A673 (cell line): ENCODE measurements at regions not wholly inside any gene's neighbourhood (a gene's known extent, or its start where the extent isn't known, plus 50 kb on each side); places are given as distances from the start of the nearest gene placed in this dataset.

Experiments
- BruUV-seq: library from RNA; stranded (reverse); fragments of 400-500 nt; replicated peaks from 2 replicates; lab custom pipeline; 2021; lab: Mats Ljungman, UMichigan
- CTCF ChIA-PET: fragments of 300-600 bp; sonication (Branson Sonifier 250); formaldehyde crosslinking; loops from one replicate; lab custom pipeline; 2022; ENCODE audit warnings: antibody characterized with exemption; lab: Charles Lee
- POLR2A ChIA-PET: fragments of 300-600 bp; sonication (Branson Sonifier 250); formaldehyde crosslinking; loops from one replicate; lab custom pipeline; 2022; ENCODE audit warnings: antibody characterized with exemption; ENCODE audit not compliant: low non-redundant PET; lab: Charles Lee
- DNase-seq: peaks from one replicate; pipeline ENCODE4 v3.0.0-alpha.2; 2015; ENCODE audit warnings: low spot score
- H3K27ac ChIP-seq: fragments of 200-600 bp; sonication (generic); 2 replicates; pipeline ENCODE4 v1.5.1; 2016; ENCODE audit warnings: mixed run types, low read depth, mild to moderate bottlenecking, mixed read lengths, antibody characterized with exemption, low read length; ENCODE audit not compliant: poor library complexity, severe bottlenecking
- H3K27me3 ChIP-seq: fragments of 200-600 bp; sonication (generic); replicated peaks from 2 replicates; pipeline ENCODE4 v1.6.1; 2017; ENCODE audit warnings: mixed run types, low read depth, mild to moderate bottlenecking, mixed read lengths, antibody characterized with exemption, low read length; ENCODE audit not compliant: insufficient read depth, poor library complexity
- H3K36me3 ChIP-seq: fragments of 200-600 bp; sonication (generic); 2 replicates; pipeline ENCODE4 v1.6.1; 2016; ENCODE audit warnings: mixed run types, mild to moderate bottlenecking, mixed read lengths, antibody characterized with exemption, low read length; ENCODE audit not compliant: insufficient read depth, poor library complexity, severe bottlenecking
- H3K4me1 ChIP-seq: fragments of 200-600 bp; sonication (generic); 2 replicates; pipeline ENCODE4 v1.6.1; 2017; ENCODE audit warnings: mixed run types, mild to moderate bottlenecking, mixed read lengths, antibody characterized with exemption, low read length; ENCODE audit not compliant: insufficient read depth, poor library complexity, severe bottlenecking
- H3K4me3 ChIP-seq: fragments of 200-600 bp; sonication (generic); 2 replicates; pipeline ENCODE4 v1.5.1; 2016; ENCODE audit warnings: low read depth, mixed run types, mild to moderate bottlenecking, mixed read lengths, low read length; ENCODE audit not compliant: poor library complexity, severe bottlenecking
- H3K9me3 ChIP-seq: fragments of 200-600 bp; sonication (generic); 2 replicates; pipeline ENCODE4 v1.6.1; 2016; ENCODE audit warnings: mixed run types, low read depth, mild to moderate bottlenecking, mixed read lengths, antibody characterized with exemption, low read length; ENCODE audit not compliant: poor library complexity, severe bottlenecking
- EZH2 ChIP-seq: fragments of 200-600 bp; sonication (generic); IDR thresholded peaks from 2 replicates; pipeline ENCODE4 v1.6.1; 2017; ENCODE audit warnings: borderline replicate concordance, low read depth, mild to moderate bottlenecking, mixed read lengths, antibody characterized with exemption, low read length; ENCODE audit not compliant: poor library complexity, severe bottlenecking
- intact Hi-C: fragments of 100-400 bp; cut with micrococcal nuclease; formaldehyde crosslinking; loops from one replicate; pipeline ENCODE4 v1.10.0; 2022; ENCODE audit not compliant: unreplicated experiment
- TF ChIP-seq, protein P1 (sequence below): fragments of 300-800, 200-600 bp; sonication (generic); conservative IDR thresholded peaks from 2 replicates; pipeline ENCODE4 v1.5.1; 2017; ENCODE audit warnings: low read depth, mild to moderate bottlenecking, antibody characterized with exemption, low read length, moderate library complexity, mixed read lengths

DNA sequence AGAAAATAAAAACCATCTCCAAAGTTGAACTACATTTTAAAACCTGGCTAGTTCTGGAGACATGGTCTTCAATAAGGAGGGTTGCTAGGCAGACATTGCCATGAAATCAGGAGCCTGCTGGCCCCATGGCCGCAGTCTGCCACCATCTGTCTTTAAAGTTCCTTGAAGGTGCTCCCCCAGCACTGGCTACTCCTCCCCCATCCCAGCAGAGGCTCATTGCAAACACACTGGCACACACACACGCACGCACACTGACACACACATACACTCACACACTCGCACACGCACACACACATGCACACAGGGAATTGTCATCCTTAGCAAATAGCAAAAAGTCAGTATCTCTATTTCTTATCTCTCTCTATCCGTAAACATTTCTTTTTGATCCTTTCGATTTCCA, 68.4 kb downstream of the ZIC5 start:
- Histone ChIP-seq H3K27ac (no peak overlapping the region), H3K4me1 (peaks cover 14% of the 10 kb centered on the region), H3K9me3 (no peaks in the 10 kb centered on the region), H3K27me3 (no peaks in the 10 kb centered on the region), H3K36me3 (no peaks in the 10 kb centered on the region), H3K4me3 (no peak overlapping the region)
- TF ChIP-seq, protein P1, sequence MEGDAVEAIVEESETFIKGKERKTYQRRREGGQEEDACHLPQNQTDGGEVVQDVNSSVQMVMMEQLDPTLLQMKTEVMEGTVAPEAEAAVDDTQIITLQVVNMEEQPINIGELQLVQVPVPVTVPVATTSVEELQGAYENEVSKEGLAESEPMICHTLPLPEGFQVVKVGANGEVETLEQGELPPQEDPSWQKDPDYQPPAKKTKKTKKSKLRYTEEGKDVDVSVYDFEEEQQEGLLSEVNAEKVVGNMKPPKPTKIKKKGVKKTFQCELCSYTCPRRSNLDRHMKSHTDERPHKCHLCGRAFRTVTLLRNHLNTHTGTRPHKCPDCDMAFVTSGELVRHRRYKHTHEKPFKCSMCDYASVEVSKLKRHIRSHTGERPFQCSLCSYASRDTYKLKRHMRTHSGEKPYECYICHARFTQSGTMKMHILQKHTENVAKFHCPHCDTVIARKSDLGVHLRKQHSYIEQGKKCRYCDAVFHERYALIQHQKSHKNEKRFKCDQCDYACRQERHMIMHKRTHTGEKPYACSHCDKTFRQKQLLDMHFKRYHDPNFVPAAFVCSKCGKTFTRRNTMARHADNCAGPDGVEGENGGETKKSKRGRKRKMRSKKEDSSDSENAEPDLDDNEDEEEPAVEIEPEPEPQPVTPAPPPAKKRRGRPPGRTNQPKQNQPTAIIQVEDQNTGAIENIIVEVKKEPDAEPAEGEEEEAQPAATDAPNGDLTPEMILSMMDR, result no peak
- TF ChIP-seq EZH2, result no peak
- ChIA-PET POLR2A (no interaction called here), CTCF (no interaction called here)
- no peak for DNase-seq
- BruUV-seq, result no TSS peak
- intact Hi-C loops, result loop anchor here (5.0 kb wide), 1 partner anchor 334 kb away; no protein-coding TSS in a partner anchor

DNA sequence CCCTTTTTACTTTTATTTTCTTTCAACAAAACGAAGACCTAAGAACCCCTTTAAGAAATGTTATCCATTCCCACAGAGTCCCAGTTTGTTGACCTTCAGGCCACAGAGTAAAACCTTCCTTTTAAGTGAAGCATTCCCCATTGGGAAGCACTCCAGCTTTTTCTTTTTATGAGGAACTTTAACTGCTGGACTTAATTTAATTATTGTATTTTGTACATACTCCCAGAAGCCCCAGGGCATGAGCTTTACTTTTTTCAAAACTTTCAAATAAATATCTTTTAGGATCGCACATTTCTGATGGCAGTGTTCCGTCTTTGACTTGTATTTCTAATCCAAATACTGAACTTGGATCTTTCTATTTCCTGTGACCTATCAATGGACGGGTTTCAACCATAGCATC, 68.9 kb downstream of the ZIC5 start:
- TF ChIP-seq, protein P1, result no peak
- TF ChIP-seq EZH2, result no peak
- DNase-seq, result no peak

DNA sequence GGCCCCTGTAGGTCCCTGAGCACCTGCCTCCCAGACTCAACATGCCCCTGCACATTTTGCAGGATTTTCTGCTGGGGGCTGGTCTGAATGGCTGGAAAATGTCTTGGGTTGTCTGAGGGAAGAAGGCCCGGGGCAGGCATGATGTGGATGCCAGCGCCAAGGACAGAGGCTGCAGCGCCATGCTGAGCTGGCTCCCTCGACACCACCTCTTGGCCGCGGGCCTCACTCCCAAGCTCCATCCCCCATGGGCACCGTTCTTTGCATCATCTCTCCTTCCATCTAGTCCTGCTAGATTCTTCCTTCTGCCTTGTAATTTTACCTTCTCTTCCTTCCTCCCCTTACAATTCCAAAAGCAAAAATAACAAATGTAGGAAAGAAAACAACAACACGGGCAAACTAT, 70.6 kb downstream of the ZIC5 start:
- no peak for DNase-seq

More for the DNA sequence above, 68.9 kb downstream of the ZIC5 start:
- no TSS peak for BruUV-seq
- intact Hi-C loops, result loop anchor here (5.0 kb wide), 1 partner anchor 335 kb away; no protein-coding TSS in a partner anchor
- Histone ChIP-seq H3K27ac (no peak overlapping the region), H3K36me3 (no peaks in the 10 kb centered on the region), H3K27me3 (no peaks in the 10 kb centered on the region), H3K9me3 (no peaks in the 10 kb centered on the region), H3K4me1 (peaks cover 14% of the 10 kb centered on the region), H3K4me3 (no peak overlapping the region)
- POLR2A ChIA-PET, result no interaction called here
- CTCF ChIA-PET, result no interaction called here

More for the DNA sequence above, 70.6 kb downstream of the ZIC5 start:
- Histone ChIP-seq H3K9me3 (no peaks in the 10 kb centered on the region), H3K27me3 (no peaks in the 10 kb centered on the region), H3K27ac (no peak overlapping the region), H3K4me1 (peaks cover 14% of the 10 kb centered on the region), H3K36me3 (no peaks in the 10 kb centered on the region), H3K4me3 (no peak overlapping the region)
- BruUV-seq, result no TSS peak
- ChIA-PET POLR2A (no interaction called here), CTCF (interaction anchor here (0.6 kb wide), 1 partner anchor 1211 kb away, joined by 3 read pairs; no protein-coding TSS in a partner anchor)
- TF ChIP-seq, protein P1, result no peak
- no peak for TF ChIP-seq EZH2
- intact Hi-C loops, result loop anchor here (5.0 kb wide), 1 partner anchor 336 kb away; no protein-coding TSS in a partner anchor
